ENCODE measurements at regions not wholly inside any gene's neighbourhood (a gene's known extent, or its start where the extent isn't known, plus 50 kb on each side); places are given as distances from the start of the nearest gene placed in this dataset.

- no peak overlapping the region for H3K4me2 ChIP-seq (ENCODE audit: insufficient read depth, low read length)
- FAIRE-seq: no peak
- BruUV-seq (replicated peaks): no TSS peak
- DNase-seq (ENCODE audit: low read depth, low spot score): no peak
- no peak overlapping the region for H3K4me3 ChIP-seq (replicated peaks in 1 of 3; ENCODE audit: insufficient read depth in 1 of 3, low read depth in 1 of 3, low read length in 3 of 3)
- intact Hi-C loops (cut with micrococcal nuclease) (no loop called here), dilution Hi-C loops (cut with MboI; ENCODE audit: extremely low pct_ligation_motif_present, low sequenced_read_pairs) (loop anchor here (25.0 kb wide), 1 partner anchor 930 kb away; no protein-coding TSS in a partner anchor)
- no peak overlapping the region for H3K27ac ChIP-seq (ENCODE audit: insufficient read depth, low read depth, low read length)
- POLR2A ChIA-PET: no interaction called here
- no peaks in the 10 kb centered on the region for H4K20me1 ChIP-seq (replicated peaks; ENCODE audit: control insufficient read depth, extremely low read depth, insufficient read depth, low read length)
- no peaks in the 10 kb centered on the region for H3K4me1 ChIP-seq (ENCODE audit: control insufficient read depth, extremely low read depth, insufficient read depth, low read length)
- H3K9me1 ChIP-seq (replicated peaks; ENCODE audit: control insufficient read depth, extremely low read depth, insufficient read depth, low read length): no peaks in the 10 kb centered on the region
- CTCF ChIA-PET: no interaction called here
- no peaks in the 10 kb centered on the region for H3K27me3 ChIP-seq (ENCODE audit: control insufficient read depth in 2 of 2, insufficient read depth in 2 of 2, low read length in 2 of 2)
- no peaks in the 10 kb centered on the region for H3K79me2 ChIP-seq (ENCODE audit: control insufficient read depth, insufficient read depth, low read length)
- no peak for TF ChIP-seq FOS (IDR thresholded peaks at IDR 0.05; ENCODE audit: borderline replicate concordance, insufficient read depth, low read length)
- TF ChIP-seq MAX (IDR thresholded peaks at IDR 0.05; ENCODE audit: insufficient read depth, insufficient read length): no peak
- TF ChIP-seq EZH2 (IDR thresholded peaks at IDR 0.05; ENCODE audit: borderline replicate concordance, low read depth, low read length, severe bottlenecking): no peak
- TF ChIP-seq CTCF (IDR thresholded peaks at IDR 0.05; ENCODE audit: extremely low read depth in 1 of 2, insufficient read depth in 1 of 2, low read depth in 1 of 2, low read length in 2 of 2): no peak
- no peak for TF ChIP-seq GATA2 (IDR thresholded peaks at IDR 0.05; ENCODE audit: insufficient read depth, insufficient read length, low read depth, low read length)
- no peak for TF ChIP-seq JUN (IDR thresholded peaks at IDR 0.05; ENCODE audit: borderline replicate concordance, insufficient read depth, insufficient read length, low read depth)
- TF ChIP-seq MYC (IDR thresholded peaks at IDR 0.05; ENCODE audit: low read depth, low read length): no peak
- no peak for TF ChIP-seq POLR2AphosphoS5 (IDR thresholded peaks at IDR 0.05; ENCODE audit: insufficient read depth, low read depth, low read length)
- TF ChIP-seq POLR2A (IDR thresholded peaks at IDR 0.05; ENCODE audit: low read depth, low read length): no peak
- H3K9me3 ChIP-seq (replicated peaks; ENCODE audit: control insufficient read depth, insufficient read depth, low read length): no peaks in the 10 kb centered on the region
- no peaks in the 10 kb centered on the region for H3K36me3 ChIP-seq (ENCODE audit: control insufficient read depth in 2 of 2, extremely low read depth in 1 of 2, insufficient read depth in 2 of 2, low read length in 2 of 2)
- H2AFZ ChIP-seq (ENCODE audit: low read depth, low read length): no peak overlapping the region
- H3K9ac ChIP-seq (replicated peaks; ENCODE audit: extremely low read depth, insufficient read depth, low read length): no peak overlapping the region
Measured at GRCh38 chrX:2592279-2592678, 91.5 kb upstream of the DHRSX start.

Data from endothelial cell of umbilical vein (primary cell).